ENCODE measurements at regions not wholly inside any gene's neighbourhood (a gene's known extent, or its start where the extent isn't known, plus 50 kb on each side); places are given as distances from the start of the nearest gene placed in this dataset.

DNA sequence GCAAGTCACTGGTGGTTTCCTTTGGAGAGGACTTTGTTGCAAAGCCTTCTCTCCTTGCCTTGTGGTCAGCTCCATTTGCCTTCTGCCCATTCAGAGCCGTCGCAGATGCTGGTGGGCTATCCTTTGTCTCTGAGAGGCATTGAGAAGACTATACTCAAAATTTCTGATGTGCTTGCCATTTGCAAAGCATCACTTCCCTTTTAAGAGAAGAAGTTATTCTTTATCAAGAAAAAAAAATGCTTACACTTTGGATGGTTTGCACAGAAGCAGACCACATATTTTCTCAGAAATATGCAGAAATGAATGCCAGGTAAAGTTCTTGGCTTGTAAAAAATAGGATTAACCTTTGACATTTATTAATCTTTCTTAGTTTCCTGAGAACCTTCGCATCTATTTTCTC lies 195.8 kb upstream of the KLF4 start:
- TF ChIP-seq, protein P1, sequence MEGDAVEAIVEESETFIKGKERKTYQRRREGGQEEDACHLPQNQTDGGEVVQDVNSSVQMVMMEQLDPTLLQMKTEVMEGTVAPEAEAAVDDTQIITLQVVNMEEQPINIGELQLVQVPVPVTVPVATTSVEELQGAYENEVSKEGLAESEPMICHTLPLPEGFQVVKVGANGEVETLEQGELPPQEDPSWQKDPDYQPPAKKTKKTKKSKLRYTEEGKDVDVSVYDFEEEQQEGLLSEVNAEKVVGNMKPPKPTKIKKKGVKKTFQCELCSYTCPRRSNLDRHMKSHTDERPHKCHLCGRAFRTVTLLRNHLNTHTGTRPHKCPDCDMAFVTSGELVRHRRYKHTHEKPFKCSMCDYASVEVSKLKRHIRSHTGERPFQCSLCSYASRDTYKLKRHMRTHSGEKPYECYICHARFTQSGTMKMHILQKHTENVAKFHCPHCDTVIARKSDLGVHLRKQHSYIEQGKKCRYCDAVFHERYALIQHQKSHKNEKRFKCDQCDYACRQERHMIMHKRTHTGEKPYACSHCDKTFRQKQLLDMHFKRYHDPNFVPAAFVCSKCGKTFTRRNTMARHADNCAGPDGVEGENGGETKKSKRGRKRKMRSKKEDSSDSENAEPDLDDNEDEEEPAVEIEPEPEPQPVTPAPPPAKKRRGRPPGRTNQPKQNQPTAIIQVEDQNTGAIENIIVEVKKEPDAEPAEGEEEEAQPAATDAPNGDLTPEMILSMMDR (conservative IDR thresholded peaks at IDR 0.05; ENCODE audit: low read length): no peak
- TF ChIP-seq EZH2phosphoT487 (IDR thresholded peaks at IDR 0.05; ENCODE audit: borderline replicate concordance): no peak

Data from Loucy (cell line).